HG03159 (cell line): ENCODE measurements at regions not wholly inside any gene's neighbourhood (a gene's known extent, or its start where the extent isn't known, plus 50 kb on each side); places are given as distances from the start of the nearest gene placed in this dataset.
"Not testable (repeated sequence)": the region's sequence is repeated elsewhere in the genome, so short reads cannot be mapped to it uniquely, and the experiment has no call there.

Experiments used
- ATAC-seq: cut with Tn5 transposase; IDR thresholded peaks from one replicate; pipeline ENCODE4 v1.9.1; 2021; ENCODE audit warnings: mild to moderate bottlenecking, moderate library complexity; ENCODE audit not compliant: unreplicated experiment

DNA sequence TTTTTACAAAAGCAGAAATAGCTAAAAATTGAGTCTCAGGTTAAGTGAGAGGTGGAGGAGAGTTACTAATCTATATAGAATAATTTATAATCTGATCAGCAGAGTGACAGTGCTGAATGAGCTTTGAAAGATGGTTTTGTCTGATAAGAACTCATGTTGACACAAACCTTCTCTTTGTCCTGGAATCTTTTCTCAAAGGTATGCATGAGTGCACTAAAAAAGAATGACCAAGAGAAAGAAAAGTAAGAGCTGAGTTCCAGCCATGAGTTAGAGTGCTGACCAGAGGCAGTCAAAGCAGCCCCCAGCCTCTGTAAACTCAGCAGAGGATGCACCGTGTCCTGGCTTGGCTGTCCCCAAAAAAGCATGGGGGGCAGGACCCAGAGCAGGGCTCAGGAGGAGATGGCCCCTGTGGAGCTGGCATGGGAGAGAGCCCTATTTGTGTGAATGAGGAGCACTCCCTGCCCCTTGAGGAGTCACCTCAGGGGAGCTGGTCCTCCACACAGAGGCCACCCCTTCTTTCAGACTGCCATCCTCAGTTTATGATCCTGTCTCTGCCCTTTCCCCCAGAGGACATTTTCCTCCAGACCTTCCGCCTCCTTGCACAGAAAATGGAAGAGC, 129.8 kb downstream of the SEC23A start:
- ATAC-seq: no peak

- no peak for ATAC-seq
Measured at GRCh38 chr14:38972511-38972910, 130.5 kb downstream of the SEC23A start.

GRCh38 chr14:38971258-38971921, 131.6 kb downstream of the SEC23A start:
- ATAC-seq: no peak

DNA sequence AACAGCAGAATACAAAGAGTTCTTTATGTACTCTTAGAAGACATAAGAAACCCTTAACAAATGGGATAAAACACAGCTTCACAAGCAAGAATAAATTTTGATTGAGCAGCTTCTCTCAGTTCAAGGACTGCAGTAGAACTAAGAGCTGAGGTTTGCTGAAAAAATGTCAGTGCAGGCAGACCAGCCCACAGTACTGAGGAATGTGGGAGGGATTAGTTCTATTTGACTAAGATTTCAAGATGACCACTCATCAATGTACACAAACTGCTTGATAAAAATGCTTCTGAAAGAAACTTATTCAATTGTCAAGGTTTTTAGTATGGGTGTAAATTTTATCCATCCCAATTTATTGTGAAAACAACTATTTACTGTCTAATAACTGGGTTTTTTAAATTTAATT, 138.4 kb downstream of the SEC23A start:
- ATAC-seq: no peak

GRCh38 chr14:38960946-38961531, 142.0 kb downstream of the SEC23A start:
- ATAC-seq: no peak

- no peak for ATAC-seq
Measured at GRCh38 chr14:38959021-38959420, 144.0 kb downstream of the SEC23A start.

GRCh38 chr14:38958589-38958988, 144.4 kb downstream of the SEC23A start:
- no peak for ATAC-seq

DNA sequence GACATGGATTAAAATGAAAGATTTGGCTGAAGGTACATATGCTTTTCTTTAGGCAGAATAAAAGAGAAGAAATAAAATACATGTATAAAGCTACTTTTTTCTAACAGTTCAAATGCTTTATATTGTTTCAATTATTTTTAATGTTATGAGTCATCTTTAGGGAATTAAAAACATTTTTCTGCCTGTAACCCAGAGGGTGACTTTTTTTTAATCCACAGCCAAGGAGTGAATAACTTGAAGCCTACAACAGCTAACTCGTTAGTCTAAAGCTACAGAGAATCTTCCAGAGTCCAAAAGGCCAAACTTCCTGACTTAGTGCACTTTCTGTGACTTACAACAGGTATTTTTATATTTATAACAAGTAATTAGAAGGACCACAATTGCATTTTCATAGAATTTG, 151.6 kb downstream of the SEC23A start:
- no peak for ATAC-seq

- no peak for ATAC-seq
Measured at GRCh38 chr14:38950676-38951075, 152.4 kb downstream of the SEC23A start.

DNA sequence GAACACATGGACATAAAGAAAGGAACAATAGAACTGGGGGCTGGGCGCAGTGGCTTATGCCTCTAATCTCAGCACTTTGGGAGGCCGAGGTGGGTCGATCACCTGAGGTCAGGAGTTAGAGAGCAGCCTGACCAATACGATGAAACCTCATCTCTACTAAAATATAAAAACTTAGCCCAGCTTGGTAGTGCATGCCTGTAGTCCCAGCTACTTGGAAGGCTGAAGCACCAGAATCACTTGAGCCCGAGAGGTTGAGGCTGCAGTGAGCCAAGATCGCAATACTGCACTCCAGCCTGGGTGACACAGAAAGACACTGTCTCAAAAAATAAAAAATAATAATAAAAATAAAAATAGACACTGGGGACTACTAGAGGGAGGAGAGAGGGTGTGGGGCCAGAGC, 154.5 kb downstream of the SEC23A start:
- no peak for ATAC-seq

GRCh38 chr14:38948171-38948570, 154.9 kb downstream of the SEC23A start:
- ATAC-seq: no peak

DNA sequence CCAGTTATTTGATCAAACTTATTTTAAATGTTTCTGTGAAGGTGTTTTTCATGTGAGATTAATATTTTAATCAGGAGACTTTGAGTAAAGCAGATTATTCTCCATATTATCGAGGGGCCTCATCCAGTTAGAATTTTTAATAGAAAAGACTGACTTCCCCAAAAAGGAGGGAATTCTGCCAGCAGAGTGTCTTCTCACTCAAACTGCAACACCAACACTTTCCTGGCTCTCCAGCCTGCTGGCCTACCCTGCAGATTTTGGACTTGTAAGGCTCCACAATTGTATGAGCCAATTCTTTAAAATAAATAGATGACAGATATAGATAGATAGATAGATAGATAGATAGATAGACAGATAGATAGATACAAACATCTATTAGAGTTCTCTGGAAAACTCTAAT, 155.7 kb downstream of the SEC23A start:
- ATAC-seq: no peak

- no peak for ATAC-seq
Measured at GRCh38 chr14:38944691-38945090, 158.3 kb downstream of the SEC23A start.

GRCh38 chr14:38941488-38941887, 161.5 kb downstream of the SEC23A start:
- no peak for ATAC-seq

- ATAC-seq: not testable (repeated sequence)
Measured at GRCh38 chr14:38932653-38933000, 170.4 kb downstream of the SEC23A start.

GRCh38 chr14:38931969-38932652, 170.9 kb downstream of the SEC23A start:
- no peak for ATAC-seq

DNA sequence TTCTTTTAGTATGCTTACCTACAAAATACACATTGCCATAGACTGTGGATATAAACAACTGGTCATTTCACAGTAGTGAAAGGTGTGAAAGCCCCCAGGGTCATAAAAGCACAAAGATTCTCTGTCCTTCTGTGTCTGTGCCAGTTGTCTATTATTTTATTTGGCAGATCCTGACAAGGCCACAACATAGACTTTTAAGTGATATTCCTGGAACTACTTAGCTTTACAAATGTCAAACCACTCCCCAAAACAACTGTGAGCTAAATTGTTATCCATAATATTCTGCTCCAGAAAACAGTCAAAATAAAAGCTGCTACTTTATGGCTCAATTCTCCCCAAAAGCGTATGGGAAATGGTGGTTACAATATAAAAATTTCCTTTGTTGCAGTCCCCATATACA, 172.1 kb downstream of the SEC23A start:
- ATAC-seq: no peak

DNA sequence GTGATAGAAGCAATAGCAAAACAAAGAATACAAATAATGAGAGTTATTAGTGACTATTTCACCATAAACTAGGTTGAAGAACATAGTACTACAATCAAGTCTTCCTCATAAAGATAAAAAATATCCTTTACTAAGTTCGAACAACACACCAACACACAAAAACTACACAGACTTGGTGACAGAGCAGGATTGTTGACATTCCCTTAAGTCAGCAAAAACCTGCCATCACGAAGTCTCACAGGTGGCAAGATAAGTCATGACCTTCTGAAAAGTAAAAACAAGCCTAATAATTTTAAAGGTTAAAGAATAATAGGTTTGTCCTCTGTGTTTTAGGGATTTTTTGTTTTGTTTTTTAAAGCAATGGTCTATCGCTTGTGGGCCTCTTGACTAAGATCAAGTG, 173.0 kb downstream of the SEC23A start:
- no peak for ATAC-seq

DNA sequence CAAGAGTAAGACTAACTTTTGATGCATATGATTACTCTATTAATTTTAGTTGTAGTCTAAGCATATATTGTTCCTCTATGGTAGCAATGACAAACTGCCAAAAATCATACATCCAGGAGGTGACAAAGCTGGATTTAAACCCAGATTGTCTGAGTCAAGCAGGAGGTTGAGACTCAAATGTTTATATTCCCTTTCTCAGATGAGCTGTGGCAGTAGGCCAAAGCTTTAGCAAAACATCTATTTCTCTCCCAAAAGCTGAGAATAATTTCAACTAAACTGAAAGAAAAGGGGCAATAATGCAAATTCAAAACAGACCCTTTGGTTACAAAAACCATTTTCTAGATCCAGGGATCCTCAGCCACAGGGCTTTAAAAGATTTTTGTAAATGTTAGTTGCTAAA, 173.6 kb downstream of the SEC23A start:
- ATAC-seq: no peak

DNA sequence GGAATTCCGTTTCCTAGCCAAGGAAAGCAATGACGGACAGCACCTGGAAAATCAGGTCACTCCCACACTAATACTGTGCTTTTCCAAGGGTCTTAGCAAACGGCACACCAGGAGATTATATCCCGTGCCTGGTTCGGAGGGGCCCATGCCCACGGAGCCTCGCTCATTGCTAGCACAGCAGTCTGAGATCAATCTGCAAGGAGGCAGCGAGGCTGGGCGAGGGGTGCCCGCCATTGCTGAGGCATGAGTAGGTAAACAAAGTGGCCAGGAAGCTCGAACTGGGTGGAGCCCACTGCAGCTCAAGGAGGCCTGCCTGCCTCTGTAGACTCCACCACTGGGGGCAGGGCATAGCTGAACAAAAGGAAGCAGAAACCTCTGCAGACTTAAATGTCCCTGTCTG, 181.1 kb downstream of the SEC23A start:
- not testable (repeated sequence) for ATAC-seq

DNA sequence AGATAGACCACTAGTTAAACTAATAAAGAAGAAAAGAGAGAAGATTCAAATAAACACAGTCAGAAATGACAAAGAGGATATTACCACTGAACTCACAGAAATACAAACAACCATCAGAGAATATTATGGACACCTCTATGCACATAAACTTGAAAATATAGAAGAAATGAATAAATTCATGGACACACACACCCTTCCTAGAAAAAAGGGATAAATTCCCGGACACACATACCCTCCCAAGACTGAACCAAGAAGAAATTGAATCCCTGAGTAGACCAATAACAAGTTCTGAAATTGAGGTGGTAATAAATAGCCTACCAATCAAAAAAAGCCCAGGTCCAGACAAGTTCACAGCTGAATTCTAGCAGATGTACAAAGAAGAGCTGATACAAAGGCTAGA, 187.9 kb downstream of the SEC23A start:
- no peak for ATAC-seq

DNA sequence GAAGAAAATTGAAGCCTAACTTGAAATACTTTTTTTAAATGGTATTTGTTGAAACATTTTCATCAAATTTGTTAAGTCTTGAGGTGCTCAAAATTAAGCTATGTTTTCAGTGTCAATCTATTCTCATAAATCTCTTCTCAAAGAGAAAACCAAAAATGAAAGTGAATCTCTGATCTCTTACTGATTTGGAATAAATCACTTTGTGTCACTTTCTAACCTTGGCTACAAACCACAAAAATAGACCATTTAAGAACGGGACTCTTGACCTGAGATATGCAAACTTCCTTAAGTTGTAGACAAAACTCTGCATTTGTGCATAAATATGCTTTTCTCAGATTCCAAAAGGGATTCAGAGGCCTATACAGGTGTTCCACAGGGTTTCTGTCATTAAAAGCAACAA, 192.9 kb downstream of the SEC23A start:
- ATAC-seq: no peak
